ENCODE measurements at regions not wholly inside any gene's neighbourhood (a gene's known extent, or its start where the extent isn't known, plus 50 kb on each side); places are given as distances from the start of the nearest gene placed in this dataset.

- H3K27me3 ChIP-seq, result no peaks in the 10 kb centered on the region
- intact Hi-C loops (cut with DNase I), result no loop called here
- DNase-seq (ENCODE audit: low spot score in 2 of 2), result no peak
- no peaks in the 10 kb centered on the region for H3K9me3 ChIP-seq
- H3K4me3 ChIP-seq, result no peak overlapping the region
- H3K27ac ChIP-seq, result no peak overlapping the region
- no peak for TF ChIP-seq CTCF (IDR thresholded peaks at IDR 0.05)
- H3K4me1 ChIP-seq, result no peaks in the 10 kb centered on the region
- no peaks in the 10 kb centered on the region for H3K36me3 ChIP-seq
These were observed 54.6 kb upstream of the ANK2 start for GRCh38 chr4:112994732-112995464.
